NCI-H1092 treated with DMSO at 0.1 percent for 48 hours (cell line): ENCODE measurements at regions not wholly inside any gene's neighbourhood (a gene's known extent, or its start where the extent isn't known, plus 50 kb on each side); places are given as distances from the start of the nearest gene placed in this dataset.

Experiments used
- DNase-seq: peaks from one replicate; lab custom pipeline; 2025; lab: John Stamatoyannopoulos, UW

GRCh38 chr9:115988701-115989100 is 164.9 kb upstream of the PAPPA start:
- no peak for DNase-seq

- no peak for DNase-seq
Measured at GRCh38 chr9:115989831-115990230, 163.8 kb upstream of the PAPPA start.

- no peak for DNase-seq
Measured at GRCh38 chr9:115992834-115993233, 160.8 kb upstream of the PAPPA start.

- DNase-seq: no peak
Measured at GRCh38 chr9:115997923-115998322, 155.7 kb upstream of the PAPPA start.

- DNase-seq: no peak
Measured at GRCh38 chr9:115998666-115999065, 154.9 kb upstream of the PAPPA start.

DNA sequence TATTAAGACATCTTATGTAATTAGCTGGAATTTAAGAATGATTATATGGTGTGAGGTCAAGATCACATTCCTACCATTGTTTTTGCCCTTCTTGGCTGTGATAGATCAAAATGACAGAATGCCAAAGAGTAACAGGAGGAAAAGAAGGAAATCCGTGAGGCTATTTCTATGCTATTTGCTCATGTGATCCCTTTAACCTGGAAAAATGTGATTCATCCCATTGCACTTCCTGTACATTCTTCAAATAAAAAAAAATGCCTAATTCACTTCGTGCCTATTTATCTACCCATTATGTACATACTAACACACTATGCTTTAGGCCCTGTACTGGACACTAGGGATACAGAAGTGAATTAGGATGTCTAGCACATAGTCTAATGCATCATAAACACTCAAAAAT is 154.1 kb upstream of the PAPPA start:
- no peak for DNase-seq

- DNase-seq: no peak
Measured at GRCh38 chr9:116000748-116001329, 152.8 kb upstream of the PAPPA start.

- DNase-seq: no peak
Measured at GRCh38 chr9:116002181-116002580, 151.4 kb upstream of the PAPPA start.

DNA sequence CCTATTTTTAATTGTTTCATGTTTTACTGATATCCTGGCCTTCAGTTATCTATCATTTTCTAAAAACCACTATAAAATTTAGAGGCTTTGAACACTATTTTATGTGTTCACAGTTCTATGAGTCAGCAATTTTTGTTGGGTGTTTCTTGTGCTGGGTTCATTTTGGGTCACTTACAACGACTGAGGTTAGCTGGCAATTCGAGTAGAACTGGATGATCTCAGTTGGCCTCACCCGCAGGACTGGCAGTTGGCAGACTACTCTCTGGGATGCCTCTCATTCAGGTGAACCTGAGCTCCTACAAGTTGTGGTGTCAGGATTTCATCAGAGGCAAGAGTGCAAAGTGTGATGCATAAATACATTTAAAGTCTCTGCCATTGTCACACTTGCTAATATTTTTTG is 151.0 kb upstream of the PAPPA start:
- DNase-seq: no peak

- no peak for DNase-seq
Measured at GRCh38 chr9:116003397-116003796, 150.2 kb upstream of the PAPPA start.

- DNase-seq: no peak
Measured at GRCh38 chr9:116005205-116005604, 148.4 kb upstream of the PAPPA start.

DNA sequence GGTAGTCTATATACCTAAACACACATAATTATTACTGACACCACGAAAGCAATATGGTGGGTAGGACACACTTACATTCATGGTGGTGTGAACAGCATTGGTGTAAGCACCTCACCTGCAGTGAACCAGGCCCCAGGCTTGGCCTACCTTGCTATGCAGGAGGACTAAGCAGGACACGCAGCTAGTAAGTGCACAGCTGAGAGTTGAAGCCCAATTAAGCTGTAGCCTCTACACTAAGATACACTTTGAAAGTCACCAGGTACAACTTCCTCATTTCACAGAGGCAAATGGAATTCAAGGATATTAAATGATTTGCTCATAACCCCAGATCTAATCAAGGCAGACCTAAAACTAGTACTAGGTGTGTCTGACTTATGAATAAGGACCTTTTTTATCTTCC is 145.8 kb upstream of the PAPPA start:
- DNase-seq: no peak

- no peak for DNase-seq
Measured at GRCh38 chr9:116008278-116008677, 145.3 kb upstream of the PAPPA start.

GRCh38 chr9:116009420-116009819 is 144.2 kb upstream of the PAPPA start:
- no peak for DNase-seq

GRCh38 chr9:116015855-116016254 is 137.7 kb upstream of the PAPPA start:
- DNase-seq: no peak

DNA sequence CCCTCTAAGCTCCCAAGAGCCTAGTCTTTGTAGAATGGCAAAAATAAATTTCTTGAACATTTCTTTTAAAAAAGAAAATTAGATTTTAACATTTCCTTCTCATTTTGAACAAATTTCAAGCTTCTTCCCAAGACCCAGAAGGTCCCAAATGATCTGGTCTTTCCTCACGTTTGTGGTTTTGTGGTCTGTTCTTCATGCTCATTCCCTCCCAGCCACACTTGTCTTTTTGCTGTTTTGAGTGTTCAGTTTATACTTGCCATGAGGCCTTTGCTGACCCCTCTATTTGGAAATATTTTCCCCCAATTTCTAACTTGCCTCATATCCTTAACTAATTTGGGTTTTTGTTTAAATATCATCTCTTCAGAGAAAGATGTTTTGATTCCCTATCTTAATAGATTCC is 133.4 kb upstream of the PAPPA start:
- DNase-seq: no peak

GRCh38 chr9:116020801-116021200 is 132.8 kb upstream of the PAPPA start:
- DNase-seq: no peak

DNA sequence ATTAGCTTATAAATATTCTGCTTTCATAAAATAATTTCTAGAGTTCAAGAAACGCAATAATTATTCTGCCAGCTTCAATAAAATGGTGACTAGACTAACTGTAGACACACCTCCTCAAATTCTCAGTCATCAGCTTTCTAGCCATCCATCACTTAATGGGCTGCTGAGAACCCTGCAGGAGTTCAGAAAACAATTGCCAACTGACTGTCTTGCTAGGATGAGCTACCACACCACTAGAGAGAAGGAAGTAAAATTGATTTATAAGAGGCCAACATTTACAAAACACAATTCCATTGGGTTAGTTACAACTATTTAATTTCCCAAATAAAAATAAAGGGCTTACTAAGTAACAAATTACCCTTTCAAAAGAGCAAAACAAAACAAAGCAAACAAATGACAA is 126.5 kb upstream of the PAPPA start:
- no peak for DNase-seq

DNA sequence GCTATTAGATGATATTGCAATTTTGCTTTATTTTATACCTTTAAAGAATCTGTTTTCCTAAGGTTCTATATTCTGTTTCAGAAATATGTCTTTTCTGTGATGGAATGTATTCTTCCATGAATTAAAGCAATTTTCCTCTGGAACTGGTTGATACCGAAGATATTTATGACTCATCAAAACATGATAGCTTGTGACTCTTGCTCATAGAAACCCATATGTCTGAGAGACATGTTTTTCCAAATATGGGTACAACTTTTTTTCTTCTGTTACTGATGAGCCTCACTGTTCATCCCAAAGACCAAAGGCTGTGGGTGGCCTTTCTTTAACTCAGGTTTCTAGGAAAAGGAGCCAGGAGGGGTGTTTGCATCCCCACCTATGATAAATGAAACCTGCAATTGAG is 126.1 kb upstream of the PAPPA start:
- no peak for DNase-seq

DNA sequence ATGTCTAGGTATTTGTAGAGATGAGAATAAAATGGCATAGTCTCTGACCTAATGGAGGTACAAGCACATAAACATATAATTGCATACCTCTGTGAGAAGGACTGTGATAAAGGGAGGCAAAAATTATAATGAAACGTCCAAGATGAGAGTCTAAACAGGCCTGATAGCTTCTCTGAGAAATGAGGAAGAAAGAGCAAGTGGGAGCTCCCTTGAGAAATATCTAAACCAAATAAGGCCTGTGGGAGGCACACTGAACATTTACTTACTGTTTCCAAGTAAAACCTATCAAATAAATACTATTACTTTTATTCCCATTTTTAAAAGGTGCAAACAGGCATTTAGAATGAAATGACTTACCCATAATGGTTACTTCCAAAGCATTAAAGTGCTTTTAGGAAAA is 125.6 kb upstream of the PAPPA start:
- DNase-seq: no peak

- DNase-seq: no peak
Measured at GRCh38 chr9:116030517-116030916, 123.1 kb upstream of the PAPPA start.

GRCh38 chr9:116032683-116033440 is 120.7 kb upstream of the PAPPA start:
- DNase-seq: no peak

GRCh38 chr9:116039312-116039711 is 114.3 kb upstream of the PAPPA start:
- DNase-seq: no peak

GRCh38 chr9:116039893-116040292 is 113.7 kb upstream of the PAPPA start:
- DNase-seq: no peak
